ENCODE measurements at regions not wholly inside any gene's neighbourhood (a gene's known extent, or its start where the extent isn't known, plus 50 kb on each side); places are given as distances from the start of the nearest gene placed in this dataset.

- peak overlapping the region; percentile 51 for H3K4me2 ChIP-seq (ENCODE audit: insufficient read depth, insufficient read length, low read length)
- H3K9ac ChIP-seq (ENCODE audit: extremely low read depth, insufficient read length, low read length), result no peak overlapping the region
- H2AFZ ChIP-seq (ENCODE audit: low read length), result no peak overlapping the region
- no peak for TF ChIP-seq CTCF (conservative IDR thresholded peaks at IDR 0.05)
- no peak overlapping the region for H3T11ph ChIP-seq (ENCODE audit: low read length)
- H2BK120ac ChIP-seq (ENCODE audit: low read depth, low read length, poor library complexity, severe bottlenecking), result no peak overlapping the region
- peak overlapping the region; percentile 51 for H3K27ac ChIP-seq (ENCODE audit: insufficient read length, low read depth, low read length)
- H3K14ac ChIP-seq (ENCODE audit: insufficient read depth, low read length), result no peak overlapping the region
- H3K4ac ChIP-seq (ENCODE audit: low read depth, low read length), result no peak overlapping the region
- Mint-ChIP-seq H3K9me3 (no peaks in the 10 kb centered on the region), H3K4me3 (peak overlapping the region in 1 of 2 experiments; percentile 62; a peak in 4 of 5 replicates), H3K36me3 (ENCODE audit: insufficient read depth in 1 of 3, low read depth in 3 of 3) (peaks cover 11 to 16% (median 15%) of the 10 kb centered on the region in 3 experiments), H3K27me3 (ENCODE audit: low read depth) (no peaks in the 10 kb centered on the region), H3K27ac (peak overlapping the region; percentile 58 to 91 (median 91)), H3K4me1 (peaks cover 35% of the 10 kb centered on the region in 2 experiments)
- no peak overlapping the region for H4K5ac ChIP-seq (ENCODE audit: insufficient read length, low read depth, low read length)
- no peak overlapping the region for H2BK12ac ChIP-seq (ENCODE audit: insufficient read length, low read depth, low read length)
- H4K8ac ChIP-seq (replicated peaks; ENCODE audit: insufficient read length, low read depth, low read length), result no peak overlapping the region
- H4K91ac ChIP-seq (ENCODE audit: insufficient read length, low read depth, low read length), result no peak overlapping the region
- no peak overlapping the region for H3K18ac ChIP-seq (ENCODE audit: insufficient read length, low read depth, low read length)
- H3K56ac ChIP-seq (ENCODE audit: insufficient read length, low read depth, low read length), result no peak overlapping the region
- no CpG with 5 or more reads among the region's 6 CpGs for WGBS (ENCODE audit: extremely low coverage, insufficient read length, low lambda C conversion rate)
- H2BK5ac ChIP-seq (ENCODE audit: insufficient read length, low read length), result no peak overlapping the region
- no peak for DNase-seq
- no peaks in the 10 kb centered on the region; the same call in 1 of the 2 replicates for H3K27me3 ChIP-seq (ENCODE audit: insufficient read depth, low read length)
- H4K20me1 ChIP-seq (ENCODE audit: control insufficient read depth, insufficient read depth, insufficient read length), result no peaks in the 10 kb centered on the region
- no peaks in the 10 kb centered on the region for H3K9me3 ChIP-seq (ENCODE audit: control insufficient read depth, low read depth, low read length)
- no peak overlapping the region for H2BK20ac ChIP-seq (ENCODE audit: low read depth, low read length, poor library complexity, severe bottlenecking)
- H3K79me1 ChIP-seq (ENCODE audit: insufficient read depth, low read depth, low read length, poor library complexity, severe bottlenecking), result peaks cover 4% of the 10 kb centered on the region
- no peaks in the 10 kb centered on the region for H3K23me2 ChIP-seq (ENCODE audit: insufficient read length, low read depth, low read length, poor library complexity, severe bottlenecking)
- no peak overlapping the region for H2AK5ac ChIP-seq (ENCODE audit: insufficient read length, low read length)
- H3K23ac ChIP-seq (ENCODE audit: insufficient read length, low read depth, low read length), result no peak overlapping the region
- no peak overlapping the region for H2BK15ac ChIP-seq (ENCODE audit: low read depth, low read length)
- peaks cover 11% of the 10 kb centered on the region for H3K79me2 ChIP-seq (ENCODE audit: insufficient read depth, low read length)
- peaks cover 13% of the 10 kb centered on the region for H3K4me1 ChIP-seq (ENCODE audit: insufficient read depth, low read length)
Observed at GRCh38 chr6:21836772-21837425, 243.3 kb downstream of the SOX4 start.
